ENCODE measurements at regions not wholly inside any gene's neighbourhood (a gene's known extent, or its start where the extent isn't known, plus 50 kb on each side); places are given as distances from the start of the nearest gene placed in this dataset.

GRCh38 chr7:14999331-14999730 lies 96.8 kb upstream of the DGKB start:
- POLR2A ChIA-PET: no interaction called here
- H3K79me2 ChIP-seq (ENCODE audit: control insufficient read depth, insufficient read depth, low read length): no peaks in the 10 kb centered on the region
- CTCF ChIA-PET: no interaction called here
- intact Hi-C loops (cut with micrococcal nuclease) (no loop called here), dilution Hi-C loops (cut with MboI; ENCODE audit: extremely low pct_ligation_motif_present, low sequenced_read_pairs) (no loop called here)
- BruUV-seq (replicated peaks): no TSS peak
- H2AFZ ChIP-seq (ENCODE audit: low read depth, low read length): no peak overlapping the region
- no peaks in the 10 kb centered on the region for H3K9me3 ChIP-seq (replicated peaks; ENCODE audit: control insufficient read depth, insufficient read depth, low read length)
- DNase-seq (ENCODE audit: low read depth, low spot score) (no peak), FAIRE-seq (no peak)
- no peaks in the 10 kb centered on the region for H3K36me3 ChIP-seq (ENCODE audit: control insufficient read depth in 2 of 2, extremely low read depth in 1 of 2, insufficient read depth in 2 of 2, low read length in 2 of 2)
- TF ChIP-seq CTCF (IDR thresholded peaks at IDR 0.05; ENCODE audit: extremely low read depth in 1 of 2, insufficient read depth in 1 of 2, low read depth in 1 of 2, low read length in 2 of 2): no peak
- no peak for TF ChIP-seq GATA2 (IDR thresholded peaks at IDR 0.05; ENCODE audit: insufficient read depth, insufficient read length, low read depth, low read length)
- no peak for TF ChIP-seq POLR2A (IDR thresholded peaks at IDR 0.05; ENCODE audit: low read depth, low read length)
- TF ChIP-seq MYC (IDR thresholded peaks at IDR 0.05; ENCODE audit: low read depth, low read length): no peak
- TF ChIP-seq JUN (IDR thresholded peaks at IDR 0.05; ENCODE audit: borderline replicate concordance, insufficient read depth, insufficient read length, low read depth): no peak
- no peak for TF ChIP-seq FOS (IDR thresholded peaks at IDR 0.05; ENCODE audit: borderline replicate concordance, insufficient read depth, low read length)
- no peak for TF ChIP-seq MAX (IDR thresholded peaks at IDR 0.05; ENCODE audit: insufficient read depth, insufficient read length)
- TF ChIP-seq EZH2 (IDR thresholded peaks at IDR 0.05; ENCODE audit: borderline replicate concordance, low read depth, low read length, severe bottlenecking): no peak
- TF ChIP-seq POLR2AphosphoS5 (IDR thresholded peaks at IDR 0.05; ENCODE audit: insufficient read depth, low read depth, low read length): no peak
- no peak overlapping the region for H3K9ac ChIP-seq (replicated peaks; ENCODE audit: extremely low read depth, insufficient read depth, low read length)
- no peak overlapping the region for H3K4me2 ChIP-seq (ENCODE audit: insufficient read depth, low read length)
- no peak overlapping the region for H3K4me3 ChIP-seq (replicated peaks in 1 of 3; ENCODE audit: insufficient read depth in 1 of 3, low read depth in 1 of 3, low read length in 3 of 3)
- no peaks in the 10 kb centered on the region for H3K9me1 ChIP-seq (replicated peaks; ENCODE audit: control insufficient read depth, extremely low read depth, insufficient read depth, low read length)
- H3K27me3 ChIP-seq (ENCODE audit: control insufficient read depth in 2 of 2, insufficient read depth in 2 of 2, low read length in 2 of 2): no peaks in the 10 kb centered on the region
- H4K20me1 ChIP-seq (replicated peaks; ENCODE audit: control insufficient read depth, extremely low read depth, insufficient read depth, low read length): no peaks in the 10 kb centered on the region
- no peaks in the 10 kb centered on the region for H3K4me1 ChIP-seq (ENCODE audit: control insufficient read depth, extremely low read depth, insufficient read depth, low read length)
- no peak overlapping the region for H3K27ac ChIP-seq (ENCODE audit: insufficient read depth, low read depth, low read length)
